Suppressor macrophage treated with lipopolysaccharide for 4 hours (primary cell): ENCODE measurements at regions not wholly inside any gene's neighbourhood (a gene's known extent, or its start where the extent isn't known, plus 50 kb on each side); places are given as distances from the start of the nearest gene placed in this dataset.

Source experiments
- DNase-seq: peaks from one replicate; pipeline ENCODE4 v3.0.0-alpha.2; 2020

- DNase-seq: no peak
Measured at GRCh38 chr2:71910277-71910676, 237.4 kb downstream of the CYP26B1 start.

- no peak for DNase-seq
Measured at GRCh38 chr2:71908798-71909197, 238.9 kb downstream of the CYP26B1 start.

GRCh38 chr2:71907503-71907902 lies 240.2 kb downstream of the CYP26B1 start:
- DNase-seq: no peak

DNA sequence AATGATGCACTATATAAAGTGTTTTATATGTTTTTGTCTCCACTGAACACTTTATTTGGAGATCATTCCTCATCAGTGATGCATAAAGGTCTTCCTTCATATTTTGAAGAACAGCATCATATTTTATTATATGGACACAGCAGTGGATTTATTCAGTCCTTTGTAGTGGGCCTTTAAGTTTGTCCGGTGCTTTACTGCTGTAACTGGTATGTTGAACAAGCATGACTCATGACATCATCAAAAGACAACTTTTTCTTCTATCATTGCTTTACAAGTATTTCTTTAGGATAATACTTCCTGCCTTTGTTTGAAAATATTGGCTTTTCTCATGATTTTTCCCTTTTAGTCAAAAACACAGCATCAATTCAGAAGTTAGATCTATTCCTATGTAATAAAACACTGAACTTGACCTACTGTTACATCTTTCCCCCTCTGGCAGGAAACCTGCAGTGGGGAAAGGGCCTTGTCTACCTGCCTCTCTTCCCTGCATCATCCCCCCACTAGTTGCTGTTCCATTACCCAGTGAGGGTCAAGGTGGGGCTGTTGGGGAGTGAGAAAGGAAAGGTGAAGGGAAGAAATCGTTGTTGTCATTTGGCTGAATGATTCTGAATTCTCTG lies 241.2 kb downstream of the CYP26B1 start:
- no peak for DNase-seq

GRCh38 chr2:71905205-71905604 lies 242.5 kb downstream of the CYP26B1 start:
- DNase-seq: no peak

GRCh38 chr2:71903841-71904240 lies 243.8 kb downstream of the CYP26B1 start:
- no peak for DNase-seq

GRCh38 chr2:71901466-71901865 lies 246.2 kb downstream of the CYP26B1 start:
- DNase-seq: no peak

- no peak for DNase-seq
Measured at GRCh38 chr2:71898851-71899681, 248.6 kb downstream of the CYP26B1 start.

DNA sequence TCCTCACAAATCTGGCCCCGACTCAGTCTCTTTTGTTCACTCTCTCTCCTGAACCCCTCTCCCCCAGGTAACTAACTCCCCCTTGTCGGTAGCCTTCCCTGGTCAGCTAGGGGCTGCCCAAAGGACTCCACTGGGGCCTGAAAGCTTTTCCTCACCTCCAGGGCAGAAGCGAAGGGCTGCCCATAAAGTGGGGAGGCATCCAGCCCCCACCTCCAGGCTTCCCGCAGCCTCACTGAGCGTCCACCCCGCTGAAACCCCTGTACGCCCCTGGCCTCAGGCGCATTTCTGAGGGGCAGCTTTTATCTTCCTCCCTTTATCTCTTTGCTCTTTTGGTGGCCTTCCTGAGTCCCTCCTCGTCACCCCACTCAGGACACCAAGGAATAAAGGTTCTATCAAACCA lies 249.3 kb downstream of the CYP26B1 start:
- DNase-seq: no peak

DNA sequence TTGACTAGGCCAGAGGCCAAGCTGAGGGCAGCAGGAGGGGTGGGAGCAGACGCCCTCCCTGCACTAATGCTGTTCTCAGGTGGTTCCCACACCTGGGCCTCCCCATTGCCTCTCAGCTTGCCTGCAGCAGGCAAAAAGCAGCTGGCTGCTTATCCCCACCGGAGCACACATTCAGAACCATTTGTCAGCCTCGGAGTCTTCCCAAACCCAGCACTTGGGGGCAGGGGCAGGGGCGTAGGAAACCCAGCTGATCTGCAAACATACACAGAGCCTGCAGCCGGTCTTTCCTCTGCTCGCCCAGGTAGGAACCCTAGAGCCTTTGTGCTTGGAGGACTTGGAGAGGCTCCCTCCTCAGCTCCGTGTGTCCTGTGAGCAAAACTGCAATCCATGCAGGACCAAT lies 249.8 kb downstream of the CYP26B1 start:
- no peak for DNase-seq

DNA sequence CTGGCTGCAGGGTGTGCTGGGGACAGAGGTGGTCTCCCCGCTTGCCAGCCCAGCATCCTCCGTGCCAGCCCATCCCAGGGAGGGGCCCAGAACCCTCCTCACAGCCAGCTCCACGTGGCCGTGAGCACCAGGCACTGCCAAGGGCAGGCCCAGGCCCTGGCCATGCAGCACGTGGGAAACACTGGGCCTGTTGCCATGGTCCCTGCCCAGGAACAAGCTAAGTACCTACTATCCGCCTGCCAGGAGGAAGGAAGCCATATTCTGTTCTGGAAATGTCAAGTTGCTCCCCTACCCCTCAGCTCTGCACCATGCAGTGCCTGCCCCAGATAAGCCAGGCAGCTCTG lies 250.6 kb downstream of the CYP26B1 start:
- no peak for DNase-seq

- DNase-seq: no peak
Measured at GRCh38 chr2:71896385-71897136, 251.1 kb downstream of the CYP26B1 start.

- DNase-seq: no peak
Measured at GRCh38 chr2:71895320-71896161, 252.1 kb downstream of the CYP26B1 start.

DNA sequence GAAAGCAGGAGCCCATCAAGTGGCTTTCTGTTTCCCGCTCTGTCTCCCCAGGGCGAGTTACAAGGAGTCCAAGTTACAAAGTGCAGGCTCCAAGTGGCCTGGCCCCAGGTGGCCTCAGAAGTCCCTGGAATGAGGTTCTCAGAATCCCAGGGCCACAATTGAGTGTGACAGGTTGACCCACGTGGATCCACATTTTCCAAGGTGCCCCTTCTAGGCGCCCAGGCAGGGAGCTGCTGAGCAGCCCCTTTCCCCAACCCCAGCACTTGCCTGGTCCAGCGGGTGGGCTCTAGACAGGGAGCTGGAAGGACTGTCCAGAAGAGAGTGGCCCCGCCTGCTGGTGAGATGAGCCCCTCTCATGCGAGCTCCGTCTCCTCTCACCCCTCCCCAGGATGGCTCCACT lies 253.4 kb downstream of the CYP26B1 start:
- no peak for DNase-seq

GRCh38 chr2:71893646-71894045 lies 254.0 kb downstream of the CYP26B1 start:
- no peak for DNase-seq

- no peak for DNase-seq
Measured at GRCh38 chr2:71892896-71893295, 254.8 kb downstream of the CYP26B1 start.

DNA sequence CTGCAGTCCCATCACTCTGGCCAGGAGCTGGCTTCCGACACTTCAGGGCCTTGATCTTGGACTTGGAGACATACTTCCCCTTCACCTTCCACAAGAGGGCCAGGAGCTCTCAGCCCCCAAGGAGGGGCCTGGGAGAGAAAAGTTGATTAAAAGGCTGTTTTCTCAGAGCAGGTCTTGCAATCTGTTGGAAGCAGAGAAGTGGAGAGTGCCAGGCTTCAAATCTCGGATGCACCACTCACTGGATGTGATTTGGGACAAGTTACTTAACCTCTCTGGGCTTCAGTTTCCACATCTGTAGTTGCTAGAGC lies 255.3 kb downstream of the CYP26B1 start:
- no peak for DNase-seq

GRCh38 chr2:71891719-71892422 lies 255.8 kb downstream of the CYP26B1 start:
- no peak for DNase-seq

DNA sequence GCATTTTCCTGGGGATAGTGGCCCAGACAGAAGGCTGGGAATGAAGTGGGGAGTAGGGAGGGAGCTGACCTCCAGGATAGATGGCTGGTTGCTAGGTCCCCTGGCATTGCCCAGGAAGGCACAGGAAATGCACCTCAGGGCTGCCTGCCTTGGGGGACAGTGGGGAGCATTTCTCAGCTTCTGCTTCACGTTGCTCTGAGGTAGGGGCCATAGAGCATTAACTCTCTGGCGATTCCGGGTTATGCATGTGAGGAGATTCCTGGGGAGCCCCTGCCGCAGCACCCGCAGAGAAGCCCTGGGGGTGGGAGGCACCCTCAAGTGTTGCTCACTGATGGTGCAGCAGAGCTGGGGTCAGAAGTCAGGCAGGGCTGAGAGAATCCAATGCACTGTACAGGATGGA lies 256.5 kb downstream of the CYP26B1 start:
- no peak for DNase-seq

DNA sequence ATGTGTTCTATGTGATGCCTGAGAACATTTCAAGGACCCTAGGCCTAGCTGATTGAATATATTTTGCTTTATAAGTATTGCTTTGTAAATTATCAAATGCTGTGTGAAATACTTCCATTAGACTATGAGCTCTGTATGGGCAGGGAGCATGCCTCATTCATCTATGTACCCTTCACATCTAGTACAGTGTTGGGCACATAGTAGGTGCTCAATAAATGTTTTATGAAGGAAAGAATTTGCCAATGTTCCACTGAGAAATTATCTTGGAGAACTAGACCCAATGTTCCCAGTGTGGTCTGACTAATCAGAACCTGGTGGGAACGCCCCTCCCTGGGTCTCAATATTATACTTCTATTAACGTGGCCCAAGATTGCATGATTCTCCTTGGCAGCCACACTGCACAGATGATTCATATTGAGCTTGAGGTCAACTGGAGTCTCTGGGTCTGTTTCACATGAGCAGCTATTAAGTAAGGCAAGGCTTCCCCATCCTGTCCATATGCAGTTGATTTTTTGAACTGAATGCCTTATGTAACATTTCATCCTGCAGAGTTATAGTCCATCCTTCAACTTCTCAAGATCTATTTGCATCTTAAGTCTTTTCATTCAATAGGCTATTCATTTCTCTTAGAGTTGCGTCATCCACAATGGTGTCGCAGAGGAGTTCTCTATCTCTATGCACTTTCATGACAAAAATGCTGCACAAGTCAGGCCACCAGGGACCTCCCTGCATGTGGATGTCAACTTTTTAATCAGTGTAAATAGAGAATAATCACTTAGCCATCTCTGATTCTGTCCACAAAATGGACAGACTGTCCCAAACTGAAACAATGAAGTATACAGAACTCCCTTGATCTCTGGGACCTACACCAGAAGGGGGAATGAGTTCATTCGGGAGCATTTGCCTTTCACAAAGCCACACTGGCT lies 257.6 kb downstream of the CYP26B1 start:
- DNase-seq: no peak

- DNase-seq: no peak
Measured at GRCh38 chr2:71888751-71889445, 258.8 kb downstream of the CYP26B1 start.
